ENCODE measurements at regions not wholly inside any gene's neighbourhood (a gene's known extent, or its start where the extent isn't known, plus 50 kb on each side); places are given as distances from the start of the nearest gene placed in this dataset.

GRCh38 chr4:185956544-185956940, 112.4 kb upstream of the TLR3 start (continued):
- TF ChIP-seq TAF1 (IDR thresholded peaks at IDR 0.05; ENCODE audit: low read depth, low read length) (no peak), EGR1 (IDR thresholded peaks at IDR 0.05; ENCODE audit: borderline replicate concordance, low read depth, low read length) (no peak), SUZ12 (IDR thresholded peaks at IDR 0.05; ENCODE audit: low read length) (no peak), KDM4A (IDR thresholded peaks at IDR 0.05; ENCODE audit: low read depth, low read length, severe bottlenecking) (no peak)

Data from H1 (cell line).